T-helper 17 cell (primary cell): ENCODE measurements at regions not wholly inside any gene's neighbourhood (a gene's known extent, or its start where the extent isn't known, plus 50 kb on each side); places are given as distances from the start of the nearest gene placed in this dataset.
"Not testable (repeated sequence)": the region's sequence is repeated elsewhere in the genome, so short reads cannot be mapped to it uniquely, and the experiment has no call there.

Experiments
- ATAC-seq: fragments of 150-1000 bp; cut with Tn5 transposase; 2 replicates; pipeline ENCODE4 v1.10.0; 2021; ENCODE audit warnings: mild to moderate bottlenecking, moderate library complexity
- DNase-seq, 3 donors: peaks; one replicate each; pipeline versions ENCODE4 v3.0.0 to v3.0.0-alpha.2; 2020 to 2021
- H3K9me3 ChIP-seq: one replicate; pipeline ENCODE4 v1.7.0; 2013; ENCODE audit warnings: low read length, mild to moderate bottlenecking; ENCODE audit not compliant: control insufficient read depth, poor library complexity, severe bottlenecking
- H3K27ac Mint-ChIP-seq: one replicate; pipeline ENCODE4 v1.8.0; 2022; ENCODE audit warnings: mild to moderate bottlenecking, moderate library complexity, mixed read lengths
- H3K27me3 Mint-ChIP-seq: one replicate; pipeline ENCODE4 v1.8.0; 2022; ENCODE audit warnings: mixed read lengths
- H3K36me3 Mint-ChIP-seq: one replicate; pipeline ENCODE4 v1.8.0; 2022; ENCODE audit warnings: low read depth, mixed read lengths
- H3K4me1 Mint-ChIP-seq: one replicate; pipeline ENCODE4 v1.8.0; 2022; ENCODE audit warnings: mild to moderate bottlenecking, mixed read lengths
- H3K4me3 Mint-ChIP-seq: one replicate; pipeline ENCODE4 v1.8.0; 2022; ENCODE audit warnings: mild to moderate bottlenecking, moderate library complexity, mixed read lengths

DNA sequence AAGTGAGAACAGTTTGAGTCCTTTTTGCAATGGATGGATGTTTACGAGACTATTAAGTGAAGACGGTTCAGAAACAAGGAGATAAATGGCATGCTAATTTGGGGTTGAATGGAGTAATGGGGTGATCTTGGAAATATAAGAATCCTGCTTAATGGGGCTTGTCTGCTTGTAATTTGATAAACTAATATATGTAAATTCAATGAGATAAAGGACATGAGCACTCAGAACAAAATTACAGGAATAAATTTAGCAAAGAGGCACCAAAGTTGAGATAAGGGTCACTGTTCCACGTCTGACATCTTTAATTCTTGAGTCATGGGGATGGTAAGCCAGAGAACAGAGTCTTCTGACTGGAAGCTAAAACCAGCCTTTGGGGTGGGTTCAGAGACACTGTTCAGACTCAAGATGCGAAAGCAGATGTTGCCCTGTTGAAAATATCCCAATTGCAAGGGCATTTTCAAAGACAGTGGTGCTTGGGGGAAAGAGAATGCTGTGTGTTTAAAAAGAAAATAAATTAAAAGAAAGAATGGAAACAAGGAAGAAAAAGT is 67.8 kb upstream of the CHRNB4 start:
- H3K9me3 ChIP-seq, result no peaks in the 10 kb centered on the region
- DNase-seq (no peak), ATAC-seq (no peak)
- Mint-ChIP-seq H3K27ac (no peak overlapping the region), H3K4me1 (peaks cover 9% of the 10 kb centered on the region), H3K27me3 (peaks cover 60% of the 10 kb centered on the region), H3K36me3 (peaks cover 5% of the 10 kb centered on the region), H3K4me3 (no peak overlapping the region)

DNA sequence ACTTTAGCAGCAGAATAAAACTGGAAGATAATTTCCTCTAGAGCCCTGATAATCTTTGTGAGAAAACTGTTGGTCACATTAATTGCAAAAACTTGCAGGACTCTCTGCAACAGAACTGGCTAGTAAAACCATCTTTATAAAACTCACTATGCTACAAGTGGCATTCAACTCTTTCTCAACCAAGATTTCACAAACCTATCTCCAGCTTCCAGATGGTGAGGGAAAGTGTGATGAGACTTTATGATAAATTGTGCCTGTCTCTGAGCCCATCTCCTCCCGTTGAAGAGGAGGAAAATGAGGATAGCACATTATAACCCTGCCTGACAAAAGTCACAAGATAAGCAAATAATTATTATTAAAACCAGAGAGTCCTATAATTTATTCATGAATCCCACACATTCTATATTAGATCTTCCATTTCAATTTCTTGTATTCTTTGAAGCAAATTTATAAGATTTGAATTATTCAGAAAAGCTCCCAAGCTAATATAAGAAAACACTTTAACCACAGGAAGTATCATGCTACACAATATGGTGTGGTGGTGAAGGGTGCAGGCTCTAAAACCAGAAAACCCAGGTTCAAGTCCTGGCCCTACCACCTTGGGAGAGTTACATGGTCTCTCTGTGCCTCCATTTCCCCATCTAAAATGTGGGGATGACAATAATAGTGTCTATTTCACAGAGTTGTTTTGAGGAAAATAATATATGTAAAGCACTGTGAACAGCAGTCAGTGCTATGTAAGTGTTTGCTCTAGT is 65.6 kb upstream of the CHRNB4 start:
- H3K27ac Mint-ChIP-seq, H3K9me3 ChIP-seq, H3K4me1 Mint-ChIP-seq, DNase-seq, H3K36me3 Mint-ChIP-seq, ATAC-seq, H3K4me3 Mint-ChIP-seq: not testable (repeated sequence)
- H3K27me3 Mint-ChIP-seq, result peaks cover 65% of the 10 kb centered on the region

DNA sequence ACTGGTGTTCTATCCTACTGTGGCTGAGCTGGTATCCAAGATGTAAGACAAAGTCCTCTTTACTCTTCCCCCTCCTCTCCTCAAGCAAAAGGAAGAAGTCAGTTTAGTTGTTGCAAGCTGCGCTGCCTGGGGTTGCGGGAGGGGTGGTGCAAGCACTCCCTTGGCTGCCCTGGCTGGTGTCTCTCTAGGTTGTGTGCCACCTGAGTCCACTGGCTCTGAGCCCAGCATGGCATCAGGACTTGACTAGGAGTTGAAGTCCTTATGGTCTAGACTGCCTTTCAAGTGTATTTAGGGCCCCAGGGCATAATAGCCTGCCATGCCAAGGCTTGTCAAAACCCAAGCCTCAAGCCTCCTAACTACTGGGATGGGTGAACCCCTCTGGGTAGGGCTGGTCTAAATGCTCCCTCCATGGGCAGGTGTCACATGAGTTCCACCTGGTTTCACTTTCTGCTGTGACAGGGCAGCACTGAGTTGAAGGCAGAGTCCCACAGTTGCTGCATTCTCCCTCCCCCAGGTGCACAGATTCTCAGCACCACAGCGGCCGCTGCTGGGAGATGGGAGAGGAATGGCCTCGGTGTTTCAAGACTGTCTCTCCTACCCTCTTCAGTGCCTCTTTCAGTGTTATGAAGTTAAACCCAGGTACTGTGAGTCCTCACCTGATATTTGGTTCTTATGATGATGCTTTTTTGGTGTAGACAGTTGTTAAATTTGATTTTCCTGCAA is 62.5 kb upstream of the CHRNB4 start:
- ATAC-seq, H3K27ac Mint-ChIP-seq, H3K4me1 Mint-ChIP-seq, DNase-seq, H3K36me3 Mint-ChIP-seq, H3K4me3 Mint-ChIP-seq, H3K9me3 ChIP-seq: not testable (repeated sequence)
- peaks cover 77% of the 10 kb centered on the region for H3K27me3 Mint-ChIP-seq

DNA sequence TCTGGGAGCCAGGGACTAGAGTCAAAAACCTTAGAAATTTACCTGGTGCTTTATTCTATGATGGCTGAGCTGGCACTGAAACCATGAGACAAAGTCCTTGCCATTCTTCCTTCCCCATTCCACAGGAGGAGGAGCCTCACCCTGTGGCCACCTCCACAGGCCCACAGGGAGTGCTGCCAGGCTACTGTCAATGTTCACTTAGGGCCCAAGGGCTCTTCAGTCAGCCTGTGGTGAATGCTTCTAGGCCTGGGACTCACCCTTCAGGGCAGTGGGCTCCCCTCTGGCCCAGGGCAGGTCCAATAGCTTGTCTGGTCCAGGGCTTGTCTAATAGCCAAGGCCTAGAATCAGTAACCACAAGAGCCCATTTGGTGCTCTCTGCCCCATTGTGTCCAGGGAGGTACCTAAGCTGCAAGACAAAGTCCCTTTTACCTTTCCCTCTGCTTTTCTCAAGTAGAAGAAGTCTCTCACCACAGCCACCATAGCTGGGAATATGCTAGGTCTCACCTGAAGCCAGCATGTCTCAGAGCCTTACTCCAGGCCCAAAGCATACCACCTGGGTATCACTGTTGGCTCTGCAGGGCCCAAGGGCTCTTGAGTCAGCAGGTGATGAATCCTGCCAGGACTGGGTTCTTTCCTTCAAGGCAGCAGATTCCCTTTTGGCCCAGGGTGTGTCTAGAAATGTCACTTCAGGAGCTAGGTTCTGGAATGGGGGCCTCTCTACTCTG is 61.8 kb upstream of the CHRNB4 start:
- no peak for DNase-seq
- no peak for ATAC-seq
- Mint-ChIP-seq H3K27ac (no peak overlapping the region), H3K36me3 (peaks cover 3% of the 10 kb centered on the region), H3K4me3 (no peak overlapping the region), H3K27me3 (peaks cover 78% of the 10 kb centered on the region), H3K4me1 (peaks cover 5% of the 10 kb centered on the region)
- no peaks in the 10 kb centered on the region for H3K9me3 ChIP-seq

DNA sequence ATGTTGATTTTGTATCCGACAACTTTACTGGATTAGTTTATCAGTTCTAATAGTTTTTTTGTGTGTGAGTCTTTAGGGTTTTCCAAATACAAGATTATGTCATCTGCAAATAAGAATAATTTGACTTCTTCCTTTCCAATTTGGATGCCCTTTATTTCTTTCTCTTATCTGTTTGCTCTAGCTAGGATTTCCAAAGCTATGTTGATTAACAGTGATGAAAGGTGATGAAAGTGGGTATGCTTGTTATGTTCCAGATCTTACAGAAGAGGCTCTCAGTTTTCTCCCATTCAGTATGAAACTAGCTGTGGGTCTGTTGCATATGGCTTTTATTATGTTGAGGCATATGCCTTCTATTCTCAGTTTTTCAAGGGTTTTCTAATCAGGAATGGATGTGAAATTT is 56.4 kb upstream of the CHRNB4 start:
- Mint-ChIP-seq H3K36me3 (no peaks in the 10 kb centered on the region), H3K4me3 (no peak overlapping the region), H3K27me3 (peaks cover 57% of the 10 kb centered on the region), H3K27ac (no peak overlapping the region), H3K4me1 (peaks cover 2% of the 10 kb centered on the region)
- DNase-seq (no peak), ATAC-seq (no peak)
- H3K9me3 ChIP-seq, result no peaks in the 10 kb centered on the region

DNA sequence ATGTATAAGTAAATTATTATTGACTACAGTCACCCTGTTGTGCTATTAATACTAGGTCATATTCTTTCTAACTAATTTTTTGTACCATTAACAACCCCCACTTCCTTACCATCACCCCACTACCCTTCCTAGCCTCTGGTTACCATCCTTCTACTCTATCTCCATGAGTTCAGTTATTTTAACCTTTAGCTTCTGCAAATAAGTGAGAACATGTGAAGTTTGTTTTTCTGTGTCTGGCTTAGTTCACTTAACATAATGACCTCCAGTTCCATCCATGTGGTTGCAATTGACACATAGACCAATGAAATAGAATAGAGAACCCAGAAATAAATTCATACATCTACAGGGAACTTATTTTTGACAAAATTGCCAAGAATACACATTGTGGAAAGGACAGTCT is 55.4 kb upstream of the CHRNB4 start:
- H3K27me3 Mint-ChIP-seq, result peaks cover 47% of the 10 kb centered on the region

DNA sequence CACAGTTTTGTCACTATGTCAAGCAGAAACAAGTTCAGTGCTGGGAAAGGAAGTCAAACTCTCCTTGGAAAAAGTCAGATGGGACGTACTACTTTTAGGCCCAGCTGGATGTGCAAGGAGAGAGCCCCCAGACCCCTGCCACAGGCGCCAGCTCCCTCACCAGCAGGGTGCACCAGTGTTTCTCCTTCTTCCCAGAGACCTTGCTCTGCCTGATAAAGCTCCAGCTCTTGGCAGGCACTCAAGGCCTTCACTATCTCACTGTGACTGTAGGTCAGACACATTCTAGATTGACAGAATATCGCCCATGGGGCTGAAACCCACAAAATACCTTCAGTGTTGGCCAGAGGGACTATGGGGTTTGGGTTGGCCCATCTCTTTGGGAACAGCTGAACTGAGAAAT is 54.8 kb upstream of the CHRNB4 start:
- Mint-ChIP-seq H3K36me3 (no peaks in the 10 kb centered on the region), H3K27me3 (peaks cover 47% of the 10 kb centered on the region), H3K27ac (no peak overlapping the region), H3K4me1 (no peaks in the 10 kb centered on the region), H3K4me3 (no peak overlapping the region)
- no peaks in the 10 kb centered on the region for H3K9me3 ChIP-seq
- DNase-seq (no peak), ATAC-seq (no peak)

More for the DNA sequence above, 55.4 kb upstream of the CHRNB4 start:
- no peaks in the 10 kb centered on the region for H3K36me3 Mint-ChIP-seq
- ATAC-seq (no peak), DNase-seq (no peak)
- no peaks in the 10 kb centered on the region for H3K9me3 ChIP-seq
- no peak overlapping the region for H3K27ac Mint-ChIP-seq
- no peak overlapping the region for H3K4me3 Mint-ChIP-seq
- H3K4me1 Mint-ChIP-seq, result no peaks in the 10 kb centered on the region

DNA sequence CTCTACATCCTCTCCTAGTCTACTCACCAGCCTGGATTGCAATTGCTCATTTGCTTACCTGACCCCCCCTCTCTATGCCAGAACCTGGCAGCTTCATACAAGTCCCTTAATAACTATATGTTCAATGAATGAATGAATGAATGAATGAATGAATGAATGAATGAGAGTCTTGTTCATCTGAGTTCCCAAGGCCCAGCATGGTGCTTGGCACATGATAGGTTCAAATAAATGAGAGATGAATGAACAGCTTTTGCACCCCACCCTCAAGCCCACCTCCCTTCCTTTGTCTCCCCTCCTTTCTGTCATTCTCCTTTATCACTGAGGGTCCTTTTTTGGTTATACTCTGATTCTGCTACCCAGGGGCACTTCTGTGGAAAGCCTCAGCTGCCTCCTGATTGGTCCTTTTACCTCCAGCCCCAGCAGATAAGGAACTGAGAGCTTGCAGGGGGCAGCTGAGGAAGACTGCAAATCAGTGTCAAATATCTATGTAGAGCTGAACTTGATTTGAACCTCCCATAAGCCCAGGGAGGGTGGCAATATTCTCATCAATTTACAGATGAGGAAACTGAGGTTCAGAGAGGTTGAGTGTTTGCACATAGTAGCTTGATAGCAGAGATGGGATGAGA is 54.1 kb upstream of the CHRNB4 start:
- H3K4me1 Mint-ChIP-seq, result no peaks in the 10 kb centered on the region
- no peaks in the 10 kb centered on the region for H3K9me3 ChIP-seq
- no peaks in the 10 kb centered on the region for H3K36me3 Mint-ChIP-seq
- peaks cover 45% of the 10 kb centered on the region for H3K27me3 Mint-ChIP-seq
- ATAC-seq (no peak), DNase-seq (no peak)
- H3K27ac Mint-ChIP-seq, result no peak overlapping the region
- H3K4me3 Mint-ChIP-seq, result no peak overlapping the region

DNA sequence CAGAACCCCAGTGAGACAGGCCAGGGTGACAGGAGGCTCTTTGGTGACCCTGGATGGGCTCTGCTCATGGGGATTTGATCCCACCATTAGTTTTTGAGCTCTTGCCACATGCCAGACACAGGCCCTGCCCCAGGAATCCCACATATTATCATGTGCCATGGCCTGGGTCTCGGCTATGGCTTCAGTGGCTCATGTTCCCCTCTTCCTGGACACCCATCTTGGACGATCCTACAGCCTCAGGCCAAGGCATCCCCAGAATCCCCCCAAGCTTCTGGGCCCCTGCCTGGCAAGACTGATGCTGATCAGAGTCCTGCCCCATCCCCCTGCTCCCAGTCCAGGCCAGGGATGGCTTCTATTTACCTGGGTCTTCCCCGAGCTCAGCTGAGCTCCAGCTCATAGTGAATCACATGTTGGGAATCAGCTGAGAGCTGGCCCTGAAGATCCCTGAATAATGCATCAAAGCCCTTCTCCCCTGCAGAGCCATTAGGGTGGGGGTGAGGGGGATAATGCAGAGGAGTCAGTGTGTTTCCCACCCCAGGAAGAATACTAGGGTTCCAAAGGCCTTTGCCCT is 50.9 kb upstream of the CHRNB4 start:
- ATAC-seq, result no peak
- Mint-ChIP-seq H3K36me3 (no peaks in the 10 kb centered on the region), H3K27me3 (peaks cover 30% of the 10 kb centered on the region), H3K27ac (no peak overlapping the region), H3K4me1 (no peaks in the 10 kb centered on the region), H3K4me3 (no peak overlapping the region)
- H3K9me3 ChIP-seq, result no peaks in the 10 kb centered on the region
- DNase-seq, result no peak

DNA sequence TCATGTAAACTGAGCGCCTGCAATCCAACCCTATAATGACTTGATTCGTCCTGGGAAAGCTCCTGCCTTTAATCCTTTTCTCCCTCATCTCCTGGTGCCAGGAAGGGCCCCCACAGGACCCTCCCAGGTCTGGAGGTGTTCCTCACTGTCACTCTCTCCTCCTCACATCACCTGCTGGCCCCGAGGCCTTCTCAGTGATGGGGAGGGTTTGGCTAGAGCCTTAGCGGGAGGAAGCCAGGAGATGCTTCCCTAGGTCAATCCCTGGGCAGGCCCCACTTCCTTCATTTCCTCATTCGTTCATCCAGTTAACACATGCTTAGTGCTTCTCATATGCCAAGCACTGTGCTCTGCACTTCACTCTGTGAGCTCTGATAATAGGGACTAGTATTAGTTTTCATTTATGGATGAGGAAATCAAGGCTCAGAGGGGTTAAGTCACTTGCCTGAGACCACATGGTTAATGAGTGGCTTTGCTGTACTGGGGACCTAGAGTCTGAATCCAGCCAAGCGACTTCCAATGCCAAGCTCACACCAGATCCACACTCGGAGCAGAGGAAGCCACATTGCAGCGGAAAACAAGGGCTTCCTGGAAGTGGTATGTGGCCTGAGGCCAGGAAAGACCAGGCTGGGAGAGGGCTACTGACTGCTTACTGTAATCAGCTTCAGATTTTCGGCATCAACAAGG is 50.3 kb upstream of the CHRNB4 start:
- no peak for ATAC-seq
- Mint-ChIP-seq H3K27ac (no peak overlapping the region), H3K27me3 (peaks cover 36% of the 10 kb centered on the region), H3K4me3 (no peak overlapping the region), H3K4me1 (peaks cover 2% of the 10 kb centered on the region), H3K36me3 (no peaks in the 10 kb centered on the region)
- H3K9me3 ChIP-seq, result no peaks in the 10 kb centered on the region
- DNase-seq, result no peak
